ENCODE measurements at regions not wholly inside any gene's neighbourhood (a gene's known extent, or its start where the extent isn't known, plus 50 kb on each side); places are given as distances from the start of the nearest gene placed in this dataset.
"Not testable (repeated sequence)": the region's sequence is repeated elsewhere in the genome, so short reads cannot be mapped to it uniquely, and the experiment has no call there.

- DNase-seq (ENCODE audit: insufficient read length, low spot score) = no peak
- no peak for TF ChIP-seq POLR2A (IDR thresholded peaks at IDR 0.05; ENCODE audit: low read depth, low read length)
- no peak for FAIRE-seq
Observed at GRCh38 chr4:19039816-19040215, 1018.3 kb upstream of the LCORL start.

- FAIRE-seq = no peak
- TF ChIP-seq POLR2A (IDR thresholded peaks at IDR 0.05; ENCODE audit: low read depth, low read length) = no peak
Observed at GRCh38 chr4:19038231-19038630, 1016.7 kb upstream of the LCORL start.

GRCh38 chr4:19033816-19034733 is 1012.5 kb upstream of the LCORL start:
- TF ChIP-seq POLR2A (IDR thresholded peaks at IDR 0.05; ENCODE audit: low read depth, low read length) = no peak
- FAIRE-seq = no peak
- DNase-seq (ENCODE audit: insufficient read length, low spot score) = no peak

More at GRCh38 chr4:19038231-19038630, 1016.7 kb upstream of the LCORL start:
- no peak for DNase-seq (ENCODE audit: insufficient read length, low spot score)

- DNase-seq (ENCODE audit: insufficient read length, low spot score) (no peak), FAIRE-seq (no peak)
- no peak for TF ChIP-seq POLR2A (IDR thresholded peaks at IDR 0.05; ENCODE audit: low read depth, low read length)
Observed at GRCh38 chr4:19030536-19030935, 1009.0 kb upstream of the LCORL start.

- no peak for TF ChIP-seq POLR2A (IDR thresholded peaks at IDR 0.05; ENCODE audit: low read depth, low read length)
- no peak for DNase-seq (ENCODE audit: insufficient read length, low spot score)
- no peak for FAIRE-seq
Observed at GRCh38 chr4:19030048-19030447, 1008.5 kb upstream of the LCORL start.

- DNase-seq (ENCODE audit: insufficient read length, low spot score) (no peak), FAIRE-seq (no peak)
- no peak for TF ChIP-seq POLR2A (IDR thresholded peaks at IDR 0.05; ENCODE audit: low read depth, low read length)
Observed at GRCh38 chr4:19026281-19026680, 1004.7 kb upstream of the LCORL start.

- FAIRE-seq (no peak), DNase-seq (ENCODE audit: insufficient read length, low spot score) (no peak)
- TF ChIP-seq POLR2A (IDR thresholded peaks at IDR 0.05; ENCODE audit: low read depth, low read length) = no peak
Observed at GRCh38 chr4:19025031-19025430, 1003.5 kb upstream of the LCORL start.

- no peak for TF ChIP-seq POLR2A (IDR thresholded peaks at IDR 0.05; ENCODE audit: low read depth, low read length)
- DNase-seq (ENCODE audit: insufficient read length, low spot score) = no peak
- FAIRE-seq = no peak
Observed at GRCh38 chr4:19024047-19024446, 1002.5 kb upstream of the LCORL start.

GRCh38 chr4:19021617-19022016 is 1000.1 kb upstream of the LCORL start:
- FAIRE-seq = no peak
- DNase-seq (ENCODE audit: insufficient read length, low spot score) = no peak
- no peak for TF ChIP-seq POLR2A (IDR thresholded peaks at IDR 0.05; ENCODE audit: low read depth, low read length)

GRCh38 chr4:19016550-19016949 is 995.0 kb upstream of the LCORL start:
- FAIRE-seq; DNase-seq (ENCODE audit: insufficient read length, low spot score): not testable (repeated sequence)

GRCh38 chr4:19014594-19014993 is 993.0 kb upstream of the LCORL start:
- TF ChIP-seq POLR2A (IDR thresholded peaks at IDR 0.05; ENCODE audit: low read depth, low read length) = no peak
- FAIRE-seq = no peak
- no peak for DNase-seq (ENCODE audit: insufficient read length, low spot score)

- FAIRE-seq = no peak
- DNase-seq (ENCODE audit: insufficient read length, low spot score) = no peak
- no peak for TF ChIP-seq POLR2A (IDR thresholded peaks at IDR 0.05; ENCODE audit: low read depth, low read length)
Observed at GRCh38 chr4:19010761-19011160, 989.2 kb upstream of the LCORL start.

GRCh38 chr4:19009881-19010280 is 988.3 kb upstream of the LCORL start:
- FAIRE-seq (no peak), DNase-seq (ENCODE audit: insufficient read length, low spot score) (no peak)
- TF ChIP-seq POLR2A (IDR thresholded peaks at IDR 0.05; ENCODE audit: low read depth, low read length) = no peak

- FAIRE-seq (no peak), DNase-seq (ENCODE audit: insufficient read length, low spot score) (no peak)
- no peak for TF ChIP-seq POLR2A (IDR thresholded peaks at IDR 0.05; ENCODE audit: low read depth, low read length)
Observed at GRCh38 chr4:19005211-19005610, 983.7 kb upstream of the LCORL start.

GRCh38 chr4:19002170-19002569 is 980.6 kb upstream of the LCORL start:
- DNase-seq (ENCODE audit: insufficient read length, low spot score) (no peak), FAIRE-seq (no peak)

More at GRCh38 chr4:19002170-19002569, 980.6 kb upstream of the LCORL start:
- no peak for TF ChIP-seq POLR2A (IDR thresholded peaks at IDR 0.05; ENCODE audit: low read depth, low read length)

All from H54 (cell line).